Testis (tissue), 2 donors: ENCODE measurements at regions not wholly inside any gene's neighbourhood (a gene's known extent, or its start where the extent isn't known, plus 50 kb on each side); places are given as distances from the start of the nearest gene placed in this dataset.

Source experiments
- CTCF ChIP-seq, 3 experiments: fragments of 450-650 bp in 2 of 3; fragments of 200-600 bp in 1 of 3; sonication (generic) in 1 of 3; IDR thresholded peaks; one replicate each; pipeline ENCODE4 v1.5.1; 2016 to 2019; ENCODE audit warnings: antibody characterized with exemption in 3 of 3, mild to moderate bottlenecking in 2 of 3, moderate library complexity in 1 of 3
- POLR2A ChIP-seq: fragments of 450-650 bp; IDR thresholded peaks from one replicate; pipeline ENCODE4 v1.6.1; 2017; ENCODE audit warnings: antibody characterized with exemption, mild to moderate bottlenecking, moderate library complexity

- TF ChIP-seq CTCF (IDR thresholded peaks at IDR 0.05): no peak
- TF ChIP-seq POLR2A: no peak
Measured at GRCh38 chr10:57599440-57599839, 668.3 kb downstream of the IPMK start.
